Fibroblast of mammary gland (primary cell): ENCODE measurements at regions not wholly inside any gene's neighbourhood (a gene's known extent, or its start where the extent isn't known, plus 50 kb on each side); places are given as distances from the start of the nearest gene placed in this dataset.

ENCODE experiments used
- DNase-seq: peaks from one replicate; pipeline ENCODE4 v3.0.0-alpha.2; 2010; ENCODE audit warnings: low read depth
- H3K4me3 ChIP-seq: 2 replicates; pipeline ENCODE4 v1.5.1; 2011; ENCODE audit warnings: low read depth, mild to moderate bottlenecking, low read length, moderate library complexity; ENCODE audit not compliant: control insufficient read depth
- CTCF ChIP-seq: conservative IDR thresholded peaks from 2 replicates; pipeline ENCODE4 v1.5.1; 2011; ENCODE audit warnings: low read depth, low read length, inconsistent platforms; ENCODE audit not compliant: control insufficient read depth, insufficient read depth

- no peak for DNase-seq
- H3K4me3 ChIP-seq: no peak overlapping the region
- TF ChIP-seq CTCF: no peak
Measured at GRCh38 chr17:79246225-79247190, 171.9 kb downstream of the ENGASE start.

GRCh38 chr17:79244665-79245064 is 170.0 kb downstream of the ENGASE start:
- DNase-seq: no peak
- no peak overlapping the region for H3K4me3 ChIP-seq
- no peak for TF ChIP-seq CTCF

GRCh38 chr17:79243996-79244395 is 169.4 kb downstream of the ENGASE start:
- TF ChIP-seq CTCF: no peak
- H3K4me3 ChIP-seq: no peak overlapping the region
- DNase-seq: no peak

- DNase-seq: no peak
- no peak for TF ChIP-seq CTCF
- no peak overlapping the region for H3K4me3 ChIP-seq
Measured at GRCh38 chr17:79243603-79243990, 169.0 kb downstream of the ENGASE start.

GRCh38 chr17:79242873-79243602 is 168.4 kb downstream of the ENGASE start:
- no peak for TF ChIP-seq CTCF
- DNase-seq: no peak
- H3K4me3 ChIP-seq: no peak overlapping the region

GRCh38 chr17:79242393-79242792 is 167.8 kb downstream of the ENGASE start:
- TF ChIP-seq CTCF: no peak
- DNase-seq: no peak
- no peak overlapping the region for H3K4me3 ChIP-seq
